ENCODE measurements at regions not wholly inside any gene's neighbourhood (a gene's known extent, or its start where the extent isn't known, plus 50 kb on each side); places are given as distances from the start of the nearest gene placed in this dataset.

- Histone ChIP-seq H3K9me3 (ENCODE audit: control insufficient read depth, low read length) (no peaks in the 10 kb centered on the region), H3K36me3 (ENCODE audit: control insufficient read depth, insufficient read depth, low read length) (no peaks in the 10 kb centered on the region), H3K27me3 (ENCODE audit: control insufficient read depth, insufficient read depth, low read length, poor library complexity, severe bottlenecking) (no peaks in the 10 kb centered on the region), H3K4me1 (ENCODE audit: control insufficient read depth, insufficient read depth, low read length) (no peaks in the 10 kb centered on the region), H3K27ac (ENCODE audit: insufficient read depth, low read depth, low read length, poor library complexity, severe bottlenecking) (no peak overlapping the region), H3K4me3 (ENCODE audit: insufficient read depth, low read depth, low read length) (no peak overlapping the region)
- 95 to 98% methylated on average over 8 of the region's 8 CpGs for WGBS, 2 experiments
Measured at GRCh38 chr6:22392711-22393110, 95.9 kb upstream of the PRL start.

DNA sequence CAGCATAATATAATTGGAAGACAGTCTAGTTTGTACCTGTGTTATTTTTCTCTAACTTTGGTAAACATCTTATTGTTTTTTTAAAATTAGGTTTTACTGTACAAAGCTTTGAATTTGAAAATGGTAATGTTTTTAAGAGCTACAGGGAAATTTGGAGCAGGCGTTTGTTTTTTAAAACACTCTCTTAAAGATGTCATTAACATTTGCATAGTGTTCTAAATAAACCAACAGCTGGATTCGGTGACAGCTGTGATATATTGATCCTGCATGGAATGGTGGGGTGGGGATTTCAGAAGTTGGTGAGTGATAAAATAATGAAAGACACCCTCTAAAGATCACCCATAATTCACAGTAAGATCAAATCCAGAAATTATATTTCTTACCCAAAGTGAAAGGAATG lies 97.9 kb upstream of the PRL start:
- no peaks in the 10 kb centered on the region for H3K27me3 ChIP-seq (ENCODE audit: control insufficient read depth, insufficient read depth, low read length, poor library complexity, severe bottlenecking)
- WGBS, 2 experiments = no CpG with 5 or more reads among the region's 2 CpGs
- no peaks in the 10 kb centered on the region for H3K36me3 ChIP-seq (ENCODE audit: control insufficient read depth, insufficient read depth, low read length)

DNA sequence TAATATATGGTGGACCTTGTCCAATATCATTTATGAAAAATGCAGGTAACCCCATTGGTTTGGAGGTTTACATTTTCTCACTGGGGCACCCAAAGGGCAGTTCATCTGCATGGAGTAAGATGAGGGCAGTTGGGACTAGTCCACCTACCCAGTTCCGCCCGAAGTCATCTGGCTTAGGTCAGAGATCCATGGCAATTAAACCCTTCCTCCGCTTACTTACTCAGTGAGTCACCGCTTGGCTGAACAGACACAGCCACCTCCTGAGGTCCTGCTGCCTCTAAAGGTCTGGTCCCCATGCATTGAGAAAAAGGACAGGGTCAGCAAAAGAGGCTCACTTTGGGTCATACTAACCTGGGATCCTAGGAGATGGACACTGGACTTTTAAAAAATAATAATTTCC lies 102.9 kb upstream of the PRL start:
- Histone ChIP-seq H3K27ac (ENCODE audit: insufficient read depth, low read depth, low read length, poor library complexity, severe bottlenecking) (no peak overlapping the region), H3K4me1 (ENCODE audit: control insufficient read depth, insufficient read depth, low read length) (no peaks in the 10 kb centered on the region)

More for the DNA sequence above, 97.9 kb upstream of the PRL start:
- no peaks in the 10 kb centered on the region for H3K4me1 ChIP-seq (ENCODE audit: control insufficient read depth, insufficient read depth, low read length)
- no peak overlapping the region for H3K27ac ChIP-seq (ENCODE audit: insufficient read depth, low read depth, low read length, poor library complexity, severe bottlenecking)
- no peaks in the 10 kb centered on the region for H3K9me3 ChIP-seq (ENCODE audit: control insufficient read depth, low read length)
- no peak overlapping the region for H3K4me3 ChIP-seq (ENCODE audit: insufficient read depth, low read depth, low read length)

GRCh38 chr6:22401206-22401605 lies 104.4 kb upstream of the PRL start:
- Histone ChIP-seq H3K36me3 (ENCODE audit: control insufficient read depth, insufficient read depth, low read length) (no peaks in the 10 kb centered on the region), H3K27me3 (ENCODE audit: control insufficient read depth, insufficient read depth, low read length, poor library complexity, severe bottlenecking) (no peaks in the 10 kb centered on the region), H3K4me3 (ENCODE audit: insufficient read depth, low read depth, low read length) (no peak overlapping the region), H3K4me1 (ENCODE audit: control insufficient read depth, insufficient read depth, low read length) (no peaks in the 10 kb centered on the region), H3K27ac (ENCODE audit: insufficient read depth, low read depth, low read length, poor library complexity, severe bottlenecking) (no peak overlapping the region), H3K9me3 (ENCODE audit: control insufficient read depth, low read length) (no peaks in the 10 kb centered on the region)
- whole genome bisulfite sequencing, 2 experiments = 100% methylated on average over 1 of the region's 1 CpG; no CpG with 5 or more reads in 1 of the 2 experiments

More for the DNA sequence above, 102.9 kb upstream of the PRL start:
- Histone ChIP-seq H3K27me3 (ENCODE audit: control insufficient read depth, insufficient read depth, low read length, poor library complexity, severe bottlenecking) (no peaks in the 10 kb centered on the region), H3K9me3 (ENCODE audit: control insufficient read depth, low read length) (no peaks in the 10 kb centered on the region), H3K4me3 (ENCODE audit: insufficient read depth, low read depth, low read length) (no peak overlapping the region), H3K36me3 (ENCODE audit: control insufficient read depth, insufficient read depth, low read length) (no peaks in the 10 kb centered on the region)
- 94 to 98% methylated on average over 4 of the region's 4 CpGs for WGBS, 2 experiments

DNA sequence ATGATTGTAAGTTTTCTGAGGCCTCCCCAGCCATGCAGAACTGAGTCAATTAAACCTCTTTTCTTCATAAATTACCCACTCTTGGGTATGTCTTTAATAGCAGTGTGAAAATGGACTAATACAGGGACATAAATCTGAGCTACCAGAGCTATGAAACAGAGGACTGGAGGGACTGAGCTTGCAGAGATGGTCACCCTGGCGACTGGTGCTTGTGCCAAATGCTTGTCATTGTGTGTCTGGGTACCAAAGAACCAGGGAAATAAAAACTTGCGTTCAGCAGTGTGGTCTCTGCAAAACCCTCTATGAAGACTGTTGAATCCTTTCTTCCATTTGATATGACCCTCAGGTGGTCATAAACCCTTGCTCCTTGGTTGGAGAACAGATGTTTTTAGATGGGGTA lies 105.1 kb upstream of the PRL start:
- Histone ChIP-seq H3K27ac (ENCODE audit: insufficient read depth, low read depth, low read length, poor library complexity, severe bottlenecking) (no peak overlapping the region), H3K27me3 (ENCODE audit: control insufficient read depth, insufficient read depth, low read length, poor library complexity, severe bottlenecking) (no peaks in the 10 kb centered on the region), H3K4me3 (ENCODE audit: insufficient read depth, low read depth, low read length) (no peak overlapping the region), H3K36me3 (ENCODE audit: control insufficient read depth, insufficient read depth, low read length) (no peaks in the 10 kb centered on the region), H3K9me3 (ENCODE audit: control insufficient read depth, low read length) (no peaks in the 10 kb centered on the region), H3K4me1 (ENCODE audit: control insufficient read depth, insufficient read depth, low read length) (no peaks in the 10 kb centered on the region)
- WGBS, 2 experiments = 97 to 99% methylated on average over 2 of the region's 2 CpGs

GRCh38 chr6:22409486-22409885 lies 112.7 kb upstream of the PRL start:
- Histone ChIP-seq H3K27ac (ENCODE audit: insufficient read depth, low read depth, low read length, poor library complexity, severe bottlenecking) (no peak overlapping the region), H3K27me3 (ENCODE audit: control insufficient read depth, insufficient read depth, low read length, poor library complexity, severe bottlenecking) (no peaks in the 10 kb centered on the region), H3K36me3 (ENCODE audit: control insufficient read depth, insufficient read depth, low read length) (no peaks in the 10 kb centered on the region), H3K9me3 (ENCODE audit: control insufficient read depth, low read length) (no peaks in the 10 kb centered on the region), H3K4me1 (ENCODE audit: control insufficient read depth, insufficient read depth, low read length) (no peaks in the 10 kb centered on the region), H3K4me3 (ENCODE audit: insufficient read depth, low read depth, low read length) (no peak overlapping the region)
- 88% methylated on average over 1 of the region's 1 CpG; no CpG with 5 or more reads in 1 of the 2 experiments for WGBS, 2 experiments

DNA sequence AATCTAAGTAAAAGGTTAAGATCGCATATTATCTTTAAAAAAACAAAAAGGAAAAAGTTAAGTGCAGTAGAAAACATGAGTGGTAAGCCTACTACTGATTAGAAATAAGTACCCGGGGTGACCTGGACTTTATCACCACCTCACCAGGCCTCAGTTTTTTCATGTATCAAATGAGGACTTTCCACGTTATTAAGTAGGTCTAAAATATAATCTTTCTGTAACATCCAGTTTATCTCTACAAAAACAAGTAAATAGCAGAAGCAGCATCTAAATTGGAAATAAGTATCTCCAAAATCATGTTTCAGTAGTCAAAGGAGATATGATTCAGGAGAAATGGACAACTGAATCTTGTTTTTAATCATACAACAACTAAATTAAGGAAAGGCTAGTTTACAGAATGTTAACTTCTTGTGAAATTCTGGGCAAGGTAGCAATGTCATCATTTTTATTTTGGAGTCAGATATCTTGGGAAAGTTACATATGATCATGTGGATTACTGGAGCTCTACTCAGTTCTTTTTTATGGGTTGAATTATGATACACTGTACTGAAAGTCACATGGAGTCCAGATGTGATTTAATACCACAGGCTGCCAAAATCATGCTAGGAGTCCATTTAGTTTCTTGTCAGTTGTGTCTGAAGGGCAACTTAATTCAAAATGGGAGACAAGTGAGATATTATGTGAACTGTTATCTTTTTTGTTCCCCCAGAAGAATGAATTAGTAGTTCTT lies 114.7 kb upstream of the PRL start:
- WGBS, 2 experiments = 94 to 100% methylated on average over 2 to 3 of the region's 3 CpGs
- Histone ChIP-seq H3K36me3 (ENCODE audit: control insufficient read depth, insufficient read depth, low read length) (no peaks in the 10 kb centered on the region), H3K4me1 (ENCODE audit: control insufficient read depth, insufficient read depth, low read length) (no peaks in the 10 kb centered on the region), H3K9me3 (ENCODE audit: control insufficient read depth, low read length) (no peaks in the 10 kb centered on the region), H3K27me3 (ENCODE audit: control insufficient read depth, insufficient read depth, low read length, poor library complexity, severe bottlenecking) (no peaks in the 10 kb centered on the region), H3K27ac (ENCODE audit: insufficient read depth, low read depth, low read length, poor library complexity, severe bottlenecking) (no peak overlapping the region), H3K4me3 (ENCODE audit: insufficient read depth, low read depth, low read length) (no peak overlapping the region)

GRCh38 chr6:22412994-22413393 lies 116.2 kb upstream of the PRL start:
- Histone ChIP-seq H3K27ac (ENCODE audit: insufficient read depth, low read depth, low read length, poor library complexity, severe bottlenecking) (no peak overlapping the region), H3K36me3 (ENCODE audit: control insufficient read depth, insufficient read depth, low read length) (no peaks in the 10 kb centered on the region), H3K4me1 (ENCODE audit: control insufficient read depth, insufficient read depth, low read length) (no peaks in the 10 kb centered on the region), H3K9me3 (ENCODE audit: control insufficient read depth, low read length) (no peaks in the 10 kb centered on the region), H3K27me3 (ENCODE audit: control insufficient read depth, insufficient read depth, low read length, poor library complexity, severe bottlenecking) (no peaks in the 10 kb centered on the region), H3K4me3 (ENCODE audit: insufficient read depth, low read depth, low read length) (no peak overlapping the region)
- WGBS, 2 experiments = 7 to 10% methylated on average over 2 of the region's 2 CpGs

DNA sequence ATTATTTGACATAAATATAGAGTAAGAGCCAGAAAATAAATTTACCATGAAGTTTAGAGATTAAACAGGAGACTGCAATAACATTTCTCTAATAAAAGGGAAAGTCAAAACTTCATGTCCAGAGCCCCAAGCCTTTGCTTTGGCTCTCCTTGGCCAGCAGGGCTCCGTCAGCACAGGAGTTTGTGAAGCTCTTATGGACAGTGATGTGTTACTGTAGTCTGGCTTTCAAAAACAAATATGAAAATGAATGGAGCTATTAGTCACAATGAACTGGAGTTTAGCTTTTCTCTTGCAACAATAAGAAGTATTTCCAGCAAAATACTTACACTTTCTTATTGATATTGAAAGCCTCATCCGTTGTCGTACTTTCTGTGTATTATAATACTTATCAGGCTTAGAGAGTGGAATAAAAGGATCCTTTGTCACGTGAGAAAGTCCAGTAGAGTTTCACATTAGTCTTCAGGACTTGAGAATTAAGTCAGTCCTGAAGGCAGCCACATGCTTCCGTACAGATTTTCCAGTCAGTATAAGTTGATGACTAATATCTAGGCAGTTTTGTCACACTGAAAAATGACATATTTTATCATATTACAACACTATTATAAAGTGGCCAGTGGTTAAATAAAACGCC lies 117.0 kb upstream of the PRL start:
- H3K9me3 ChIP-seq (ENCODE audit: control insufficient read depth, low read length) = no peaks in the 10 kb centered on the region
- 91 to 93% methylated on average over 5 to 6 of the region's 6 CpGs for WGBS, 2 experiments

GRCh38 chr6:22418714-22419113 lies 121.9 kb upstream of the PRL start:
- no peak overlapping the region for H3K4me3 ChIP-seq (ENCODE audit: insufficient read depth, low read depth, low read length)
- H3K27me3 ChIP-seq (ENCODE audit: control insufficient read depth, insufficient read depth, low read length, poor library complexity, severe bottlenecking) = no peaks in the 10 kb centered on the region
- no peak overlapping the region for H3K27ac ChIP-seq (ENCODE audit: insufficient read depth, low read depth, low read length, poor library complexity, severe bottlenecking)
- H3K36me3 ChIP-seq (ENCODE audit: control insufficient read depth, insufficient read depth, low read length) = no peaks in the 10 kb centered on the region
- H3K4me1 ChIP-seq (ENCODE audit: control insufficient read depth, insufficient read depth, low read length) = no peaks in the 10 kb centered on the region
- 100% methylated on average over 1 of the region's 1 CpG; no CpG with 5 or more reads in 1 of the 2 experiments for WGBS, 2 experiments
- no peaks in the 10 kb centered on the region for H3K9me3 ChIP-seq (ENCODE audit: control insufficient read depth, low read length)

More for the DNA sequence above, 117.0 kb upstream of the PRL start:
- Histone ChIP-seq H3K27ac (ENCODE audit: insufficient read depth, low read depth, low read length, poor library complexity, severe bottlenecking) (no peak overlapping the region), H3K36me3 (ENCODE audit: control insufficient read depth, insufficient read depth, low read length) (no peaks in the 10 kb centered on the region), H3K4me3 (ENCODE audit: insufficient read depth, low read depth, low read length) (no peak overlapping the region), H3K27me3 (ENCODE audit: control insufficient read depth, insufficient read depth, low read length, poor library complexity, severe bottlenecking) (no peaks in the 10 kb centered on the region), H3K4me1 (ENCODE audit: control insufficient read depth, insufficient read depth, low read length) (no peaks in the 10 kb centered on the region)
